PC-3 (cell line): ENCODE measurements at regions not wholly inside any gene's neighbourhood (a gene's known extent, or its start where the extent isn't known, plus 50 kb on each side); places are given as distances from the start of the nearest gene placed in this dataset.

Experiments used
- EZH2 ChIP-seq: fragments of 300-600 bp; sonication (generic); IDR thresholded peaks from one replicate; pipeline ENCODE4 v1.6.1; 2017; ENCODE audit warnings: antibody characterized with exemption, mild to moderate bottlenecking, low read length; ENCODE audit not compliant: unreplicated experiment
- EZH2phosphoT487 ChIP-seq: fragments of 300-600 bp; sonication (generic); IDR thresholded peaks from 2 replicates; pipeline ENCODE4 v1.6.1; 2018; ENCODE audit warnings: mild to moderate bottlenecking, antibody characterized with exemption, low read length, borderline replicate concordance
- TF ChIP-seq, protein P1 (sequence below): fragments of 300-600 bp; sonication (generic); conservative IDR thresholded peaks from 2 replicates; pipeline ENCODE4 v1.5.1; 2017; ENCODE audit warnings: antibody characterized with exemption, low read depth, mild to moderate bottlenecking, low read length

DNA sequence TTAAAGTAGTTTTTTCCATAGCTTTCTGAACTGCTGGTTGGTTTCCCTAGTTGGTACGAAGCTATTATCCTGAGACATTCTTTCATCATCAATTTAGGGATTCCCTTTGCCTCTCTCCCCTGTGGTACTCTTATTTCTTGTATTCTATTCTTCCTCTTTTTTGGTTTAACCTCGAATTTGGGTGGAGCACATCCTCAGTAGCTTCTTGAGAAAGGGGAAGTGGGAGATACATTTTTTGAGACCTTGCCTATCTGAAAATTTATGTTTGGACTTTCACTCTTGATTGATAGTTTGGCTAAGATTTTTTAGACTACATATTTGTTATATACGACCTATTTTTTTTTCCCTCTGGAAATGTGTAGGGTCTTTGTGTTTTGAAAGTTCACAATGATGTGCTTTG is 121.7 kb upstream of the ZBED5 start:
- TF ChIP-seq, protein P1, sequence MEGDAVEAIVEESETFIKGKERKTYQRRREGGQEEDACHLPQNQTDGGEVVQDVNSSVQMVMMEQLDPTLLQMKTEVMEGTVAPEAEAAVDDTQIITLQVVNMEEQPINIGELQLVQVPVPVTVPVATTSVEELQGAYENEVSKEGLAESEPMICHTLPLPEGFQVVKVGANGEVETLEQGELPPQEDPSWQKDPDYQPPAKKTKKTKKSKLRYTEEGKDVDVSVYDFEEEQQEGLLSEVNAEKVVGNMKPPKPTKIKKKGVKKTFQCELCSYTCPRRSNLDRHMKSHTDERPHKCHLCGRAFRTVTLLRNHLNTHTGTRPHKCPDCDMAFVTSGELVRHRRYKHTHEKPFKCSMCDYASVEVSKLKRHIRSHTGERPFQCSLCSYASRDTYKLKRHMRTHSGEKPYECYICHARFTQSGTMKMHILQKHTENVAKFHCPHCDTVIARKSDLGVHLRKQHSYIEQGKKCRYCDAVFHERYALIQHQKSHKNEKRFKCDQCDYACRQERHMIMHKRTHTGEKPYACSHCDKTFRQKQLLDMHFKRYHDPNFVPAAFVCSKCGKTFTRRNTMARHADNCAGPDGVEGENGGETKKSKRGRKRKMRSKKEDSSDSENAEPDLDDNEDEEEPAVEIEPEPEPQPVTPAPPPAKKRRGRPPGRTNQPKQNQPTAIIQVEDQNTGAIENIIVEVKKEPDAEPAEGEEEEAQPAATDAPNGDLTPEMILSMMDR: no peak
- TF ChIP-seq EZH2 (no peak), EZH2phosphoT487 (no peak)
